Prostate gland (tissue), 2 donors: ENCODE measurements at regions not wholly inside any gene's neighbourhood (a gene's known extent, or its start where the extent isn't known, plus 50 kb on each side); places are given as distances from the start of the nearest gene placed in this dataset.

Source experiments
- DNase-seq: peaks from one replicate; pipeline ENCODE4 v3.0.0-alpha.2; 2019; ENCODE audit warnings: low spot score
- H3K27ac ChIP-seq, 2 donors: fragments of 200-600 bp; sonication (generic); 2 replicates each; pipeline ENCODE4 v1.5.1; 2017 to 2019
- H3K27me3 ChIP-seq: fragments of 200-600 bp; sonication (generic); replicated peaks from 2 replicates; pipeline ENCODE4 v1.5.1; 2019; ENCODE audit not compliant: insufficient read depth
- H3K36me3 ChIP-seq, 2 donors: fragments of 200-600 bp; sonication (generic); 1 replicate in 1 of 2; 2 replicates in 1 of 2; pipeline versions ENCODE4 v1.5.1 to v1.8.1; 2017 to 2019
- H3K4me1 ChIP-seq: fragments of 200-600 bp; sonication (generic); replicated peaks from 2 replicates; pipeline ENCODE4 v1.5.1; 2019
- H3K4me3 ChIP-seq, 2 donors: fragments of 200-600 bp; sonication (generic); 2 replicates each; pipeline ENCODE4 v1.5.1; 2017 to 2019
- H3K9me3 ChIP-seq: fragments of 200-600 bp; sonication (generic); 2 replicates; pipeline ENCODE4 v1.5.1; 2017
- CTCF ChIP-seq, 4 experiments: fragments of 200-600 bp in 2 of 4; fragments of 450-650 bp in 2 of 4; sonication (generic) in 2 of 4; IDR thresholded peaks; 1 replicate in 3 of 4; 2 replicates in 1 of 4; pipeline ENCODE4 v1.5.1; 2016 to 2019; ENCODE audit warnings: antibody characterized with exemption in 4 of 4, mild to moderate bottlenecking in 2 of 4, moderate library complexity in 2 of 4
- POLR2A ChIP-seq: fragments of 450-650 bp; IDR thresholded peaks from one replicate; pipeline ENCODE4 v1.6.1; 2016; ENCODE audit warnings: antibody characterized with exemption, mild to moderate bottlenecking
- POLR2AphosphoS5 ChIP-seq: sonication (generic); formaldehyde crosslinking; IDR thresholded peaks from one replicate; pipeline ENCODE4 v1.6.1; 2017; ENCODE audit warnings: antibody characterized with exemption
- WGBS: methylation state at CpG from one replicate; pipeline ENCODE4 v1.1.5; 2018; 5-methylcytosine and 5-hydroxymethylcytosine counted together
- intact Hi-C: fragments of 100-400 bp; cut with DNase I; formaldehyde crosslinking; loops from one replicate; pipeline ENCODE4 v1.14.2; 2022

- Histone ChIP-seq H3K27me3 (no peaks in the 10 kb centered on the region), H3K9me3 (no peaks in the 10 kb centered on the region), H3K27ac (no peak overlapping the region), H3K4me3 (no peak overlapping the region), H3K4me1 (no peaks in the 10 kb centered on the region), H3K36me3 (no peaks in the 10 kb centered on the region)
- WGBS, result 100% methylated on average over 1 of the region's 1 CpG
- intact Hi-C loops, result no loop called here
- no peak for DNase-seq
- no peak for TF ChIP-seq POLR2A
- no peak for TF ChIP-seq POLR2AphosphoS5
- TF ChIP-seq CTCF (IDR thresholded peaks at IDR 0.05), result no peak
Observed at GRCh38 chr2:160925956-160926355, 234.3 kb upstream of the TANK start.

- TF ChIP-seq CTCF (IDR thresholded peaks at IDR 0.05) (no peak), POLR2A (no peak), POLR2AphosphoS5 (no peak)
- intact Hi-C loops, result no loop called here
- H3K27ac ChIP-seq, result no peak overlapping the region
Observed at GRCh38 chr2:160927324-160927723, 232.9 kb upstream of the TANK start.

GRCh38 chr2:160928854-160929301 is 231.3 kb upstream of the TANK start:
- Histone ChIP-seq H3K4me3 (no peak overlapping the region), H3K9me3 (no peaks in the 10 kb centered on the region), H3K4me1 (no peaks in the 10 kb centered on the region), H3K27me3 (no peaks in the 10 kb centered on the region), H3K27ac (no peak overlapping the region), H3K36me3 (no peaks in the 10 kb centered on the region)
- intact Hi-C loops, result no loop called here
- no peak for DNase-seq
- TF ChIP-seq POLR2A (no peak), CTCF (IDR thresholded peaks at IDR 0.05) (no peak), POLR2AphosphoS5 (no peak)
- WGBS, result 58% methylated on average over 2 of the region's 2 CpGs

More at GRCh38 chr2:160927324-160927723, 232.9 kb upstream of the TANK start:
- no peaks in the 10 kb centered on the region for H3K9me3 ChIP-seq
- WGBS, result 100% methylated on average over 1 of the region's 2 CpGs
- no peak for DNase-seq
- H3K27me3 ChIP-seq, result no peaks in the 10 kb centered on the region
- no peaks in the 10 kb centered on the region for H3K36me3 ChIP-seq
- H3K4me3 ChIP-seq, result no peak overlapping the region
- no peaks in the 10 kb centered on the region for H3K4me1 ChIP-seq

- no peaks in the 10 kb centered on the region for H3K36me3 ChIP-seq
- intact Hi-C loops, result no loop called here
- H3K4me3 ChIP-seq, result no peak overlapping the region
- no peaks in the 10 kb centered on the region for H3K27me3 ChIP-seq
- WGBS, result 87% methylated on average over 6 of the region's 6 CpGs
- H3K27ac ChIP-seq, result no peak overlapping the region
- H3K4me1 ChIP-seq, result no peaks in the 10 kb centered on the region
- TF ChIP-seq POLR2AphosphoS5 (no peak), POLR2A (no peak), CTCF (IDR thresholded peaks at IDR 0.05) (no peak)
- no peaks in the 10 kb centered on the region for H3K9me3 ChIP-seq
- no peak for DNase-seq
Observed at GRCh38 chr2:160931531-160931930, 228.7 kb upstream of the TANK start.

GRCh38 chr2:160932960-160933359 is 227.3 kb upstream of the TANK start:
- WGBS, result 80% methylated on average over 2 of the region's 2 CpGs
- Histone ChIP-seq H3K4me3 (no peak overlapping the region), H3K4me1 (no peaks in the 10 kb centered on the region), H3K27me3 (no peaks in the 10 kb centered on the region), H3K36me3 (no peaks in the 10 kb centered on the region), H3K27ac (no peak overlapping the region), H3K9me3 (no peaks in the 10 kb centered on the region)
- TF ChIP-seq CTCF (IDR thresholded peaks at IDR 0.05), result no peak
- TF ChIP-seq POLR2AphosphoS5, result no peak
- TF ChIP-seq POLR2A, result no peak
- intact Hi-C loops, result no loop called here
- DNase-seq, result no peak
